IMR-90 (cell line): ENCODE measurements at regions not wholly inside any gene's neighbourhood (a gene's known extent, or its start where the extent isn't known, plus 50 kb on each side); places are given as distances from the start of the nearest gene placed in this dataset.

Experiments used
- ATAC-seq: fragments of 200-7000 bp; cut with Tn5 transposase; 2 replicates; pipeline ENCODE4 v1.9.1; 2020; ENCODE audit warnings: low read depth, mild to moderate bottlenecking, moderate library complexity
- BruUV-seq: library from RNA; stranded (reverse); fragments of 400-500 nt; replicated peaks from 2 replicates; lab custom pipeline; 2021; lab: Mats Ljungman, UMichigan
- CTCF ChIA-PET: fragments of 300-600 bp; formaldehyde crosslinking; extraction: SDS; loops from one replicate; lab custom pipeline; 2021; ENCODE audit warnings: antibody characterized with exemption; lab: Yijun Ruan, JAX
- POLR2A ChIA-PET: fragments of 300-600 bp; sonication (Branson Sonifier 250); formaldehyde crosslinking; loops from one replicate; lab custom pipeline; 2022; ENCODE audit warnings: antibody characterized with exemption; ENCODE audit not compliant: unreplicated experiment; lab: Charles Lee
- DNase-seq: peaks from one replicate; pipeline ENCODE4 v3.0.0; 2013
- H2AFZ ChIP-seq: replicated peaks from 2 replicates; pipeline ENCODE3; 2013; ENCODE audit warnings: low read length, mild to moderate bottlenecking; ENCODE audit not compliant: poor library complexity
- H2AK5ac ChIP-seq: 2 replicates; pipeline ENCODE4 v1.6.1; 2013; ENCODE audit warnings: low read depth, low read length, inconsistent platforms
- H2AK9ac ChIP-seq: replicated peaks from 2 replicates; pipeline ENCODE3; 2013; ENCODE audit warnings: mild to moderate bottlenecking, low read depth, low read length, moderate library complexity; ENCODE audit not compliant: poor library complexity
- H2BK120ac ChIP-seq: 2 replicates; pipeline ENCODE4 v1.6.1; 2013; ENCODE audit warnings: low read depth, low read length, inconsistent platforms
- H2BK15ac ChIP-seq: 3 replicates; pipeline ENCODE4 v1.6.1; 2013; ENCODE audit warnings: low read depth, low read length, inconsistent platforms
- H2BK20ac ChIP-seq: 2 replicates; pipeline ENCODE4 v1.6.1; 2013; ENCODE audit warnings: low read depth, mild to moderate bottlenecking, inconsistent platforms, low read length, moderate library complexity
- H2BK5ac ChIP-seq: 2 replicates; pipeline ENCODE4 v1.6.1; 2013; ENCODE audit warnings: mild to moderate bottlenecking, low read depth, low read length, inconsistent platforms; ENCODE audit not compliant: poor library complexity, severe bottlenecking
- H3K14ac ChIP-seq: replicated peaks from 2 replicates; pipeline ENCODE4 v1.6.1; 2013; ENCODE audit warnings: low read depth, low read length, inconsistent platforms
- H3K18ac ChIP-seq: 2 replicates; pipeline ENCODE4 v1.6.1; 2013; ENCODE audit warnings: low read depth, low read length, control low read depth
- H3K23ac ChIP-seq: 2 replicates; pipeline ENCODE4 v1.6.1; 2013; ENCODE audit warnings: low read depth, low read length, inconsistent platforms
- H3K27ac ChIP-seq: 2 replicates; pipeline ENCODE4 v1.5.1; 2013; ENCODE audit warnings: mild to moderate bottlenecking, control low read depth, low read length; ENCODE audit not compliant: insufficient read depth
- H3K27me3 ChIP-seq: 2 replicates; pipeline ENCODE4 v1.6.1; 2013; ENCODE audit warnings: low read length; ENCODE audit not compliant: control insufficient read depth, insufficient read depth
- H3K36me3 ChIP-seq: 2 replicates; pipeline ENCODE4 v1.6.1; 2013; ENCODE audit warnings: low read length, mixed read lengths; ENCODE audit not compliant: control insufficient read depth, insufficient read depth
- H3K4ac ChIP-seq: 2 replicates; pipeline ENCODE4 v1.6.1; 2013; ENCODE audit warnings: low read depth, low read length, inconsistent platforms
- H3K4me1 ChIP-seq: 2 replicates; pipeline ENCODE4 v1.6.1; 2013; ENCODE audit warnings: low read length, mixed read lengths; ENCODE audit not compliant: control insufficient read depth, insufficient read depth
- H3K4me2 ChIP-seq: 2 replicates; pipeline ENCODE4 v1.6.1; 2013; ENCODE audit warnings: low read depth, mild to moderate bottlenecking, control low read depth, low read length, moderate library complexity
- H3K4me3 ChIP-seq: 2 replicates; pipeline ENCODE4 v1.5.1; 2013; ENCODE audit warnings: low read depth, mild to moderate bottlenecking, control low read depth, low read length, moderate library complexity; ENCODE audit not compliant: insufficient read depth
- H3K56ac ChIP-seq: 2 replicates; pipeline ENCODE4 v1.6.1; 2013; ENCODE audit warnings: low read length, inconsistent platforms; ENCODE audit not compliant: insufficient read depth; ENCODE audit errors: extremely low read depth
- H3K79me1 ChIP-seq, 2 experiments: 2 replicates each; pipeline ENCODE4 v1.6.1; 2013; ENCODE audit warnings: low read length in 2 of 2, inconsistent platforms in 1 of 2, low read depth in 1 of 2
- H3K9ac ChIP-seq: 2 replicates; pipeline ENCODE4 v1.6.1; 2013; ENCODE audit warnings: low read depth, low read length, control low read depth
- H3K9me1 ChIP-seq: 2 replicates; pipeline ENCODE4 v1.6.1; 2013; ENCODE audit warnings: low read length, inconsistent platforms; ENCODE audit not compliant: insufficient read depth
- H3K9me3 ChIP-seq: 2 replicates; pipeline ENCODE4 v1.6.1; 2013; ENCODE audit warnings: low read length; ENCODE audit not compliant: control insufficient read depth, insufficient read depth
- H4K20me1 ChIP-seq: 2 replicates; pipeline ENCODE4 v1.6.1; 2013; ENCODE audit warnings: low read length, inconsistent platforms; ENCODE audit not compliant: insufficient read depth
- H4K5ac ChIP-seq: 2 replicates; pipeline ENCODE4 v1.6.1; 2013; ENCODE audit warnings: mild to moderate bottlenecking, low read depth, low read length, control low read depth
- H4K8ac ChIP-seq, 2 experiments: 2 replicates each; pipeline ENCODE4 v1.6.1; 2013; ENCODE audit warnings: low read depth in 2 of 2, low read length in 2 of 2, control low read depth in 1 of 2, inconsistent platforms in 1 of 2
- H4K91ac ChIP-seq: 2 replicates; pipeline ENCODE4 v1.6.1; 2013; ENCODE audit warnings: low read depth, low read length, inconsistent platforms; ENCODE audit not compliant: insufficient read depth
- BHLHE40 ChIP-seq: fragments of 150-350 bp; IDR thresholded peaks from 2 replicates; pipeline ENCODE4 v1.6.1; 2016; ENCODE audit warnings: mild to moderate bottlenecking, low read depth, low read length
- CHD1 ChIP-seq: IDR thresholded peaks from 2 replicates; pipeline ENCODE4 v1.6.1; 2012; ENCODE audit warnings: low read depth, low read length, improper control_type of control experiment
- FOS ChIP-seq: fragments of 150-350 bp; IDR thresholded peaks from 2 replicates; pipeline ENCODE4 v1.6.1; 2016; ENCODE audit warnings: low read depth, low read length
- MAFK ChIP-seq: IDR thresholded peaks from 2 replicates; pipeline ENCODE4 v1.6.1; 2012; ENCODE audit warnings: low read depth, low read length, improper control_type of control experiment
- MAZ ChIP-seq: IDR thresholded peaks from 2 replicates; pipeline ENCODE4 v1.6.1; 2012; ENCODE audit warnings: low read depth, mild to moderate bottlenecking, low read length, improper control_type of control experiment, moderate library complexity, borderline replicate concordance
- NFE2L2 ChIP-seq: fragments of 150-350 bp; IDR thresholded peaks from 2 replicates; pipeline ENCODE4 v1.6.1; 2016; ENCODE audit warnings: low read depth, mild to moderate bottlenecking, low read length
- POLR2A ChIP-seq: IDR thresholded peaks from 2 replicates; pipeline ENCODE4 v1.6.1; 2012; ENCODE audit warnings: mild to moderate bottlenecking, low read depth, low read length
- RCOR1 ChIP-seq: IDR thresholded peaks from 2 replicates; pipeline ENCODE4 v1.6.1; 2012; ENCODE audit warnings: mild to moderate bottlenecking, low read length, improper control_type of control experiment; ENCODE audit not compliant: insufficient replicate concordance
- SMC3 ChIP-seq: fragments of 150-350 bp; IDR thresholded peaks from 2 replicates; pipeline ENCODE4 v1.6.1; 2016; ENCODE audit warnings: low read depth, mild to moderate bottlenecking, antibody characterized with exemption, low read length, moderate library complexity
- WGBS, 2 experiments: methylation state at CpG; one replicate each; pipeline versions ENCODE4 v1.1.5 to v1.1.7; 2013; ENCODE audit warnings: missing lambda C conversion rate in 2 of 2; ENCODE audit not compliant: insufficient read length in 1 of 2; ENCODE audit errors: extremely low coverage in 2 of 2; 5-methylcytosine and 5-hydroxymethylcytosine counted together
- dilution Hi-C: fragments of 300-500 bp; cut with HindIII; formaldehyde crosslinking; loops from one replicate; pipeline ENCODE4 v1.14.3; 2018; ENCODE audit warnings: low sequenced_read_pairs; ENCODE audit not compliant: unreplicated experiment
- in situ Hi-C: fragments of 300-500 bp; cut with MboI; formaldehyde crosslinking; loops from 3 replicates; pipeline ENCODE4 v1.14.3; 2019; ENCODE audit warnings: low sequenced_read_pairs, inconsistent platforms, mixed read lengths
- intact Hi-C: fragments of 100-400 bp; cut with micrococcal nuclease; formaldehyde crosslinking; loops from 2 replicates; pipeline ENCODE4 v1.10.0; 2022
- TF ChIP-seq, protein P1 (sequence below): conservative IDR thresholded peaks from 2 replicates; pipeline ENCODE4 v1.5.1; 2012; ENCODE audit warnings: mild to moderate bottlenecking, low read depth, low read length, improper control_type of control experiment
- TF ChIP-seq, protein P2 (sequence below): fragments of 150-350 bp; IDR thresholded peaks from 2 replicates; pipeline ENCODE4 v1.6.1; 2016; ENCODE audit warnings: low read depth, mild to moderate bottlenecking, low read length, moderate library complexity, borderline replicate concordance
- TF ChIP-seq, protein P3 (sequence below): fragments of 150-350 bp; IDR thresholded peaks from 2 replicates; pipeline ENCODE4 v1.6.1; 2017; ENCODE audit warnings: mild to moderate bottlenecking, antibody characterized with exemption, low read length, low read depth

DNA sequence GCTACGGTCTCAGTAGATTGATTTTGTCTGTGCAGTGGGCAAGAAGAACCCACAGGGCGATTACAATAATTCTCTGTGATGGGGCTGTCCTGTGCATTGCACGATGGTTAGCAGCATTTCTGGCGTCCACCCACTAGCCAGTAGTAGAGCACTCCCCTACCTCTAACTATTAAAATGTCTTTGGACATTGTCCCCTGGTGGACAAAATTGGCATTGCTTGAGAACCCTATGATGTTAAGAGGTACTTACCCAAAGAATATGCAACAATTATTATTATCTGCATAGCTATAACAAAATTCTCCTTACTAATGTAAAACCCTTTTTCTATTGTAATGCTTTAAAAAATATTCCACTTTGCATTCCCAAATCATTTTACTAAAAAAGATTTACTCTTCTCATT, 109.5 kb upstream of the VCX3A start:
- H3K56ac ChIP-seq = no peak overlapping the region
- no peaks in the 10 kb centered on the region for H3K36me3 ChIP-seq
- WGBS, 2 experiments = no CpG with 5 or more reads among the region's 4 CpGs
- dilution Hi-C loops (no loop called here), in situ Hi-C loops (no loop called here), intact Hi-C loops (no loop called here)
- peaks cover 10% of the 10 kb centered on the region for H3K9me3 ChIP-seq
- CTCF ChIA-PET = no interaction called here
- POLR2A ChIA-PET = no interaction called here
- H3K9ac ChIP-seq = no peak overlapping the region
- H2BK120ac ChIP-seq = no peak overlapping the region
- BruUV-seq = no TSS peak
- H2BK15ac ChIP-seq = no peak overlapping the region
- H2BK5ac ChIP-seq = no peak overlapping the region
- no peak overlapping the region for H2AK5ac ChIP-seq
- H4K91ac ChIP-seq = no peak overlapping the region
- no peaks in the 10 kb centered on the region for H3K4me1 ChIP-seq
- no peak overlapping the region for H3K14ac ChIP-seq
- DNase-seq (no peak), ATAC-seq (no peak)
- no peak overlapping the region for H3K18ac ChIP-seq
- TF ChIP-seq, protein P1, sequence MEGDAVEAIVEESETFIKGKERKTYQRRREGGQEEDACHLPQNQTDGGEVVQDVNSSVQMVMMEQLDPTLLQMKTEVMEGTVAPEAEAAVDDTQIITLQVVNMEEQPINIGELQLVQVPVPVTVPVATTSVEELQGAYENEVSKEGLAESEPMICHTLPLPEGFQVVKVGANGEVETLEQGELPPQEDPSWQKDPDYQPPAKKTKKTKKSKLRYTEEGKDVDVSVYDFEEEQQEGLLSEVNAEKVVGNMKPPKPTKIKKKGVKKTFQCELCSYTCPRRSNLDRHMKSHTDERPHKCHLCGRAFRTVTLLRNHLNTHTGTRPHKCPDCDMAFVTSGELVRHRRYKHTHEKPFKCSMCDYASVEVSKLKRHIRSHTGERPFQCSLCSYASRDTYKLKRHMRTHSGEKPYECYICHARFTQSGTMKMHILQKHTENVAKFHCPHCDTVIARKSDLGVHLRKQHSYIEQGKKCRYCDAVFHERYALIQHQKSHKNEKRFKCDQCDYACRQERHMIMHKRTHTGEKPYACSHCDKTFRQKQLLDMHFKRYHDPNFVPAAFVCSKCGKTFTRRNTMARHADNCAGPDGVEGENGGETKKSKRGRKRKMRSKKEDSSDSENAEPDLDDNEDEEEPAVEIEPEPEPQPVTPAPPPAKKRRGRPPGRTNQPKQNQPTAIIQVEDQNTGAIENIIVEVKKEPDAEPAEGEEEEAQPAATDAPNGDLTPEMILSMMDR = no peak
- TF ChIP-seq MAZ (no peak), FOS (no peak), SMC3 (no peak), BHLHE40 (no peak), MAFK (no peak), RCOR1 (no peak), POLR2A (no peak), NFE2L2 (no peak), CHD1 (no peak)
- TF ChIP-seq, protein P2, sequence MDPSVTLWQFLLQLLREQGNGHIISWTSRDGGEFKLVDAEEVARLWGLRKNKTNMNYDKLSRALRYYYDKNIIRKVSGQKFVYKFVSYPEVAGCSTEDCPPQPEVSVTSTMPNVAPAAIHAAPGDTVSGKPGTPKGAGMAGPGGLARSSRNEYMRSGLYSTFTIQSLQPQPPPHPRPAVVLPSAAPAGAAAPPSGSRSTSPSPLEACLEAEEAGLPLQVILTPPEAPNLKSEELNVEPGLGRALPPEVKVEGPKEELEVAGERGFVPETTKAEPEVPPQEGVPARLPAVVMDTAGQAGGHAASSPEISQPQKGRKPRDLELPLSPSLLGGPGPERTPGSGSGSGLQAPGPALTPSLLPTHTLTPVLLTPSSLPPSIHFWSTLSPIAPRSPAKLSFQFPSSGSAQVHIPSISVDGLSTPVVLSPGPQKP = no peak
- TF ChIP-seq, protein P3, sequence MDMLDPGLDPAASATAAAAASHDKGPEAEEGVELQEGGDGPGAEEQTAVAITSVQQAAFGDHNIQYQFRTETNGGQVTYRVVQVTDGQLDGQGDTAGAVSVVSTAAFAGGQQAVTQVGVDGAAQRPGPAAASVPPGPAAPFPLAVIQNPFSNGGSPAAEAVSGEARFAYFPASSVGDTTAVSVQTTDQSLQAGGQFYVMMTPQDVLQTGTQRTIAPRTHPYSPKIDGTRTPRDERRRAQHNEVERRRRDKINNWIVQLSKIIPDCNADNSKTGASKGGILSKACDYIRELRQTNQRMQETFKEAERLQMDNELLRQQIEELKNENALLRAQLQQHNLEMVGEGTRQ = no peak
- no peak overlapping the region for H4K8ac ChIP-seq
- no peak overlapping the region for H2BK20ac ChIP-seq
- no peaks in the 10 kb centered on the region for H3K9me1 ChIP-seq
- H3K23ac ChIP-seq = no peak overlapping the region
- no peak overlapping the region for H2AK9ac ChIP-seq
- H3K4ac ChIP-seq = no peak overlapping the region
- no peaks in the 10 kb centered on the region for H4K20me1 ChIP-seq
- H3K27ac ChIP-seq = no peak overlapping the region
- no peak overlapping the region for H3K4me3 ChIP-seq
- no peak overlapping the region for H2AFZ ChIP-seq
- H3K27me3 ChIP-seq = no peaks in the 10 kb centered on the region
- H3K79me1 ChIP-seq = no peaks in the 10 kb centered on the region
- no peak overlapping the region for H4K5ac ChIP-seq
- no peak overlapping the region for H3K4me2 ChIP-seq
